Skeletal muscle satellite cell (primary cell): ENCODE measurements at regions not wholly inside any gene's neighbourhood (a gene's known extent, or its start where the extent isn't known, plus 50 kb on each side); places are given as distances from the start of the nearest gene placed in this dataset.

Experiments used
- H3K27me3 ChIP-seq: 2 replicates; pipeline ENCODE4 v1.7.0; 2013; ENCODE audit warnings: low read length; ENCODE audit not compliant: control insufficient read depth, insufficient read depth
- H3K36me3 ChIP-seq: 2 replicates; pipeline ENCODE4 v1.7.0; 2013; ENCODE audit warnings: mild to moderate bottlenecking, control low read depth, low read length; ENCODE audit not compliant: insufficient read depth
- H3K4me1 ChIP-seq: 2 replicates; pipeline ENCODE4 v1.7.0; 2013; ENCODE audit warnings: low read length; ENCODE audit not compliant: control insufficient read depth, insufficient read depth
- H3K4me2 ChIP-seq: 2 replicates; pipeline ENCODE4 v1.7.0; 2013; ENCODE audit warnings: mild to moderate bottlenecking, low read length
- H3K4me3 ChIP-seq: 2 replicates; pipeline ENCODE4 v1.7.0; 2013; ENCODE audit warnings: low read length
- H3K9ac ChIP-seq: 2 replicates; pipeline ENCODE4 v1.7.0; 2013; ENCODE audit warnings: mild to moderate bottlenecking, low read depth, low read length, moderate library complexity
- H3K9me3 ChIP-seq: replicated peaks from 2 replicates; pipeline ENCODE4 v1.7.0; 2013; ENCODE audit warnings: mild to moderate bottlenecking, control low read depth, low read length

- Histone ChIP-seq H3K36me3 (no peaks in the 10 kb centered on the region), H3K4me3 (no peak overlapping the region), H3K9me3 (no peaks in the 10 kb centered on the region), H3K9ac (no peak overlapping the region), H3K4me1 (peaks cover 5% of the 10 kb centered on the region), H3K27me3 (no peaks in the 10 kb centered on the region), H3K4me2 (no peak overlapping the region)
Observed at GRCh38 chr14:76974365-76974764, 54.1 kb downstream of the IRF2BPL start.

GRCh38 chr14:76971549-76971948 is 57.0 kb downstream of the IRF2BPL start:
- Histone ChIP-seq H3K9me3 (no peaks in the 10 kb centered on the region), H3K36me3 (no peaks in the 10 kb centered on the region), H3K4me1 (no peaks in the 10 kb centered on the region), H3K4me2 (no peak overlapping the region), H3K9ac (no peak overlapping the region), H3K27me3 (no peaks in the 10 kb centered on the region), H3K4me3 (no peak overlapping the region)

DNA sequence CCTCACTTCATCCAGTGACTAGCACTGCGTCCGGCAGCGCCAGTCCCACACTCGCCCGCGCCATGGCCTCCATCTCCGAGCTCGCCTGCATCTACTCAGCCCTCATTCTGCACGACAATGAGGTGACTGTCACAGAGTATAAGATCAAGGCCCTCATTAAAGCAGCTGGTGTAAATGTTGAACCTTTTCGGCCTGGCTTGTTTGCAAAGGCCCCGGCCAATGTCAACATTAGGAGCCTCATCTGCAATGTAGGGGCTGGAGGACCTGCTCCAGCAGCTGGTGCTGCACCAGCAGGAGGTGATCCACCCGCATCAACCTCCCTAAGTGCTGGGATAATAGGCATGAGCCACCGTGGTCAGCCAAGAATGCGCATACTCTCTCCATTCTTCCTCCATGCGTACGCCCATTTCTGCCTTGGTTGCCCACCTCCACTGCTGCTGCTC is 59.9 kb downstream of the IRF2BPL start:
- H3K36me3 ChIP-seq: no peaks in the 10 kb centered on the region
- H3K4me2 ChIP-seq: no peak overlapping the region
- H3K4me3 ChIP-seq: no peak overlapping the region
- no peak overlapping the region for H3K9ac ChIP-seq
- H3K4me1 ChIP-seq: no peaks in the 10 kb centered on the region
- H3K27me3 ChIP-seq: no peaks in the 10 kb centered on the region
- no peaks in the 10 kb centered on the region for H3K9me3 ChIP-seq

DNA sequence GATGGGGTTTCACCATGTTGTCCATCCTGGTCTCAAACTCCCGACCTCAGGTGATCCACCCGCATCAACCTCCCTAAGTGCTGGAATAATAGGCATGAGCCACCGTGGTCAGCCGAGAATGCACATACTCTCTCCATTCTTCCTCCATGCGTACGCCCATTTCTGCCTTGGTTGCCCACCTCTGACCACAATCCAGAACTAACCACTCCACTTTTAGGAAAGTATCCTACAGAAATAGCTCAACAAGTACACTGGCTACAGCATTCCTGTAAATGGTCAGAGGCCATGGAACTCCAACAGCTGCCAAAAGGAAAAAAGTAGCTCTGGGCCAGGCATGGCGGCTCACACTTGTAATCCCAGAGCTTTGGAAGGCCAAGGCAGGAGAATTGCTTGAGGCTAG is 60.7 kb downstream of the IRF2BPL start:
- no peak overlapping the region for H3K4me2 ChIP-seq
- H3K27me3 ChIP-seq: no peaks in the 10 kb centered on the region
- H3K9ac ChIP-seq: no peak overlapping the region
- H3K36me3 ChIP-seq: no peaks in the 10 kb centered on the region
- no peak overlapping the region for H3K4me3 ChIP-seq
- H3K9me3 ChIP-seq: no peaks in the 10 kb centered on the region
- no peaks in the 10 kb centered on the region for H3K4me1 ChIP-seq

DNA sequence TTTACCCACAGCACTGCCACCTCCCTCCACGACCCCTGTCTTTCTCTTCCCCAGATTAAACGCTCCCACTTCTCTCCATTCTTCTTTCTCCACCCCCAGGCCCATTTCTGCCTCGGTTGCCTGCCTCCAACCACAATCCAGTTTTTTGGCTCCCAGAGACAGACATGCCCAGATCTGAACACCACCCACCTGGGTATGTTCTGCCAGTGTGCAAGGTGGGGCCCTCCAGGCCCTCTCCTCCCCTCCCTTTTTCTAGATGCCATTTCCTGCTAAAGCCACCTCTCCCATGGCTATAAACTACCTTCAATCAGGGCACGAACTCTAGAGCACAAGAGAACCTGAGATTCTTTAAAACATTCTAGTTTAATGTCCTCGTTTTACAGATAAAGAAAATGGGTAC is 63.3 kb downstream of the IRF2BPL start:
- H3K9me3 ChIP-seq: no peaks in the 10 kb centered on the region
- no peaks in the 10 kb centered on the region for H3K36me3 ChIP-seq
- no peak overlapping the region for H3K4me3 ChIP-seq
- peaks cover 20% of the 10 kb centered on the region for H3K4me1 ChIP-seq
- H3K27me3 ChIP-seq: no peaks in the 10 kb centered on the region
- H3K9ac ChIP-seq: no peak overlapping the region
- H3K4me2 ChIP-seq: no peak overlapping the region

- H3K9ac ChIP-seq: no peak overlapping the region
- no peaks in the 10 kb centered on the region for H3K27me3 ChIP-seq
- H3K4me3 ChIP-seq: no peak overlapping the region
- no peaks in the 10 kb centered on the region for H3K9me3 ChIP-seq
- peaks cover 23% of the 10 kb centered on the region for H3K4me1 ChIP-seq
- no peak overlapping the region for H3K4me2 ChIP-seq
- no peaks in the 10 kb centered on the region for H3K36me3 ChIP-seq
Observed at GRCh38 chr14:76964695-76965094, 63.8 kb downstream of the IRF2BPL start.

DNA sequence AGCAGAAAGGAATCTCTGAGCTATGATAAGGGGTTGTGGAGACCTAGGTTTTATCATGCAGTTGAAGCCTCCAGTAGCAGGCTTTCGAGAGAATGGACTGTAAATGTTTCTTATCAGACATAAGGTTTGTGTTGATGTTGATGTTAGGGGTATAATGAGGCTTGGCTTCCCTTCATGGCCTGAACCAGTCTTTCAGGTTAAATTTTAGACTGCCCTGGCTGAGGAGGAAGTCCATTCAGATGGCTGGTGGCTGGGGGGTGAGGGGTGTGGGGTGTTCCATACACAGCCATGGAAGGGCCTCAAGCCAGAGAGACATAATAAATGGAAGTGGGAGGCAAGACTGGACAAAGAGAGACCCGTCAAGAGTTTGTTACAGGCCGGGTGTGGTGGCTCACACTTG is 65.1 kb downstream of the IRF2BPL start:
- no peak overlapping the region for H3K4me2 ChIP-seq
- no peaks in the 10 kb centered on the region for H3K27me3 ChIP-seq
- no peak overlapping the region for H3K9ac ChIP-seq
- H3K9me3 ChIP-seq: no peaks in the 10 kb centered on the region
- H3K4me1 ChIP-seq: peaks cover 35% of the 10 kb centered on the region
- H3K36me3 ChIP-seq: no peaks in the 10 kb centered on the region
- no peak overlapping the region for H3K4me3 ChIP-seq

- H3K4me2 ChIP-seq: peak overlapping the region; percentile 81
- peaks cover 44% of the 10 kb centered on the region for H3K4me1 ChIP-seq
- H3K9ac ChIP-seq: peak overlapping the region; percentile 83
- no peaks in the 10 kb centered on the region for H3K27me3 ChIP-seq
- no peaks in the 10 kb centered on the region for H3K9me3 ChIP-seq
- H3K36me3 ChIP-seq: no peaks in the 10 kb centered on the region
- peak overlapping the region; percentile 58 for H3K4me3 ChIP-seq
Observed at GRCh38 chr14:76962303-76962660, 66.2 kb downstream of the IRF2BPL start.

DNA sequence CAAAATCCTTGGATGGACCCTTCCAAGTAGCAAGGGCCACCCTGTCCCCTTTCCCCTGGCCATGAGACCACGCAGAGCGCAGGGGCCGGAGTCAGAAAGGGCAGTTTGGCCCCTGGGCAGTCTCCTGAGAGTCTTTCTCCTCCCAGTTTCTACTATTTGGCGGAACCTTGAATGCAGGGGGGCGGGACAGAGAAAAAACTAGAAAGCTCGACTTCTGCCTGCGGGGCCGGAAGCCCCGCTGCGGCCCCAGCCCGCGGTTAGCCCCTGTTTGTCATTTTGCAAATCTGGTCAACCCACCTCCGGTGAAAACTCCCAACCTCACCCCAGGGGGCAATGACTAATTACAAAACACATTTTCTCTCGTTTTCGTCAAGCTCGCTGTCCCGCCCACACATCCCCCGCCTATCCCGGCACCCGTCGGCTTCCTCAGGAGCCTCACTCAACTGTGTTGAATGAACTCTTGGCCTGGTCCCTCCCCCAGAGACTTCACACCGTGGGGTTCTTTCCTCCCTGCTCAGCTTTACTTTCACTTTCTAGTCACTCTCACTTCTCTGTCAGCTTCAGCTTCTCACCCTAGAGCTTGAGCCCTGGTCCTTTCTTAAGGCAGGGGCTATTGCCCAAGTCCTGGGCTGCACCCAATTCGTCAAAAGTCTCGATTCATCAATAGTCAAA is 66.7 kb downstream of the IRF2BPL start:
- H3K9me3 ChIP-seq: no peaks in the 10 kb centered on the region
- peak overlapping the region; percentile 81 for H3K4me2 ChIP-seq
- peaks cover 49% of the 10 kb centered on the region for H3K4me1 ChIP-seq
- peak overlapping the region; percentile 83 for H3K9ac ChIP-seq
- H3K36me3 ChIP-seq: no peaks in the 10 kb centered on the region
- H3K27me3 ChIP-seq: no peaks in the 10 kb centered on the region
- peak overlapping the region; percentile 58 for H3K4me3 ChIP-seq

GRCh38 chr14:76958980-76959710 is 69.4 kb downstream of the IRF2BPL start:
- no peaks in the 10 kb centered on the region for H3K36me3 ChIP-seq
- no peaks in the 10 kb centered on the region for H3K9me3 ChIP-seq
- H3K4me1 ChIP-seq: peaks cover 73% of the 10 kb centered on the region
- no peak overlapping the region for H3K4me2 ChIP-seq
- H3K4me3 ChIP-seq: no peak overlapping the region
- peak overlapping the region; percentile 15 for H3K9ac ChIP-seq
- no peaks in the 10 kb centered on the region for H3K27me3 ChIP-seq

DNA sequence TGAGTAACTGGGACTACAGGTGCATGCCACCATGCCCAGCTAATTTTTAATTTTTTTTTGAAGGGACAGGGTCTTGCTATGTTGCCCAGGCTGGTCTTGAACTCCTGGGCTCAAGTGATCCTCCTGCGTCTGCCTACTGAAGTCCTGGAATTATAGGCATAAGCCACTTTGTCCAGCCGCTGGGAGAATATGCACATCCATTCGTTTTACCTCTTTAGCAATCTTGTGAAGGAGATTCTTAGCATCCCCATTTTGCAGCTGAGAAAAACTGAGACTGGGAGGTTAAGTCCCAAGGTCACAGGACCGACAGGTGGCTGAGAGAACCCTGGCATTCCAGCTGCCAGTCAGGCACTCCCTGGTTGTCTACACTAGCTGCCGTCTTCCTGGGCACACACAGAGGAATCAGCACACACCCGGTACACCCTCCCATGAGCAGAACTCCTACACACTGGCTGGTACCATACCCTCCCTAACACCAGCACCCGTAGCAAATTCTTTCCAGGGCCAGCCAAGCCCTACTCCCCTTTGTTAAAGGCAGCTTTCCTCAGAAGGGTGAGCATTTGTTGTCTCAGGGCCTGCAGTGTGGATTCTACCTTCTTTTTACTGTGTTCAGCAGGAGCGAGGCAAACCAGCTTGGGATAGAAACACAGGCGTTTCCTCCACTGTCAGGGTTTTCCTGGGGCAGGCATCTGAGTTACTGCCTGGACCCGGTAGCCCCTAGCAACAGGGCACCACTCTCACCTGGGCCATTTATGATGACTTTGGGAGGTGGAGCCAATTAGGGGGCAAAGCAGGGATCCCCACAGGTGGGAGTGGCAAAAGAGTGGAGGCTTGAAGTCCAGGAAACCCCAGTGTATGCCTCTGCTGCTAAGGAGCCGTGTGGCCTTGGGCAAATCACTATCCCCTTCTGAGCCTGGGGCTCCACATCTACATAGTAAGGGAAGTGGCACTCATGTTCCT is 70.2 kb downstream of the IRF2BPL start:
- Histone ChIP-seq H3K4me2 (no peak overlapping the region), H3K36me3 (no peaks in the 10 kb centered on the region), H3K27me3 (no peaks in the 10 kb centered on the region), H3K4me1 (peaks cover 81% of the 10 kb centered on the region), H3K4me3 (no peak overlapping the region), H3K9ac (peak overlapping the region; percentile 15), H3K9me3 (no peaks in the 10 kb centered on the region)
